ENCODE measurements at regions not wholly inside any gene's neighbourhood (a gene's known extent, or its start where the extent isn't known, plus 50 kb on each side); places are given as distances from the start of the nearest gene placed in this dataset.

DNA sequence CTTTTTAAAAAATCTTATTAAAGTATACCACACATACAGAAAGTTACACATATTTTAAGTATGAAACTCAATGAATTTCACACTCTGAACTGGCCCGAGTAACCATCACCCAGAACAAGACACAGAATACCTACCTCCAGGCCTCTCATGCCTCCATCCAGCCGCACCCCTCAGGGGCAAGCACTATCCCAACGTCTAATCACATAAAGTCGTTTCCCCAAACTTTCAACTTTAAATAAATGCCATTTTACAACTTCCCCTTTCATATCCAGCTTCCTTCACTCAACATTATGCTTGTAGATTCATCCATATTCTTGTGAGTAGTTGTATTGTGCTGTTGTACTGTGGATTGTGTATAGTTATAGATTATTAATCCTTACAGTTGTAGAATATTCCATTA is 539.1 kb downstream of the CD83 start:
- Mint-ChIP-seq H3K4me1 (ENCODE audit: unreplicated experiment) (peaks cover 6% of the 10 kb centered on the region), H3K9me3 (ENCODE audit: unreplicated experiment) (no peaks in the 10 kb centered on the region), H3K36me3 (ENCODE audit: unreplicated experiment) (peaks cover 4% of the 10 kb centered on the region), H3K27ac (ENCODE audit: unreplicated experiment) (no peak overlapping the region), H3K27me3 (ENCODE audit: unreplicated experiment) (no peaks in the 10 kb centered on the region), H3K4me3 (ENCODE audit: unreplicated experiment) (no peak overlapping the region)
- DNase-seq (ENCODE audit: extremely low spot score, unreplicated experiment): no peak
- TF ChIP-seq, protein P1, sequence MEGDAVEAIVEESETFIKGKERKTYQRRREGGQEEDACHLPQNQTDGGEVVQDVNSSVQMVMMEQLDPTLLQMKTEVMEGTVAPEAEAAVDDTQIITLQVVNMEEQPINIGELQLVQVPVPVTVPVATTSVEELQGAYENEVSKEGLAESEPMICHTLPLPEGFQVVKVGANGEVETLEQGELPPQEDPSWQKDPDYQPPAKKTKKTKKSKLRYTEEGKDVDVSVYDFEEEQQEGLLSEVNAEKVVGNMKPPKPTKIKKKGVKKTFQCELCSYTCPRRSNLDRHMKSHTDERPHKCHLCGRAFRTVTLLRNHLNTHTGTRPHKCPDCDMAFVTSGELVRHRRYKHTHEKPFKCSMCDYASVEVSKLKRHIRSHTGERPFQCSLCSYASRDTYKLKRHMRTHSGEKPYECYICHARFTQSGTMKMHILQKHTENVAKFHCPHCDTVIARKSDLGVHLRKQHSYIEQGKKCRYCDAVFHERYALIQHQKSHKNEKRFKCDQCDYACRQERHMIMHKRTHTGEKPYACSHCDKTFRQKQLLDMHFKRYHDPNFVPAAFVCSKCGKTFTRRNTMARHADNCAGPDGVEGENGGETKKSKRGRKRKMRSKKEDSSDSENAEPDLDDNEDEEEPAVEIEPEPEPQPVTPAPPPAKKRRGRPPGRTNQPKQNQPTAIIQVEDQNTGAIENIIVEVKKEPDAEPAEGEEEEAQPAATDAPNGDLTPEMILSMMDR (IDR thresholded peaks at IDR 0.05): no peak

DNA sequence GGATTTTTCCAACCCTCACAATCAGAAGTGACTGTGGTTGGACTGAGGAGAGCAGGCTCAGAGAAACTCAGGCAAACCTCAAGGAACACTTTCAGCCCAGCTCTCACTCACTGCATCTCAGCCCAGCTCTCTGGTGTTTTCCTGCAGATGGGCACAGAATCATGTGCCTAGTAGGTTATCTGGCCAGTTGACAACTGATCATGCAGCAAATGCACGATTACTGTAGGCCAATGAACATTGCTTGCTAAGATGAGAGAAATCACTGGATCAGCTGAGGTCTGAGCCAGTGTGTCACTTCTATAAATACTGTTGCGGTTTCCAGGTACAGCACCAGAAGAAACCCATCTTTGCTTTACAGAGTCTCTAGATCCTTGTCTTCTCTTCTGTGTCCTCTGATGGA is 540.5 kb downstream of the CD83 start:
- no peaks in the 10 kb centered on the region for H3K9me3 Mint-ChIP-seq (ENCODE audit: unreplicated experiment)
- TF ChIP-seq, protein P1 (IDR thresholded peaks at IDR 0.05): no peak
- DNase-seq (ENCODE audit: extremely low spot score, unreplicated experiment): no peak
- H3K4me1 Mint-ChIP-seq (ENCODE audit: unreplicated experiment): peaks cover 6% of the 10 kb centered on the region
- H3K4me3 Mint-ChIP-seq (ENCODE audit: unreplicated experiment): no peak overlapping the region
- no peak overlapping the region for H3K27ac Mint-ChIP-seq (ENCODE audit: unreplicated experiment)
- H3K36me3 Mint-ChIP-seq (ENCODE audit: unreplicated experiment): peaks cover 4% of the 10 kb centered on the region
- H3K27me3 Mint-ChIP-seq (ENCODE audit: unreplicated experiment): no peaks in the 10 kb centered on the region

DNA sequence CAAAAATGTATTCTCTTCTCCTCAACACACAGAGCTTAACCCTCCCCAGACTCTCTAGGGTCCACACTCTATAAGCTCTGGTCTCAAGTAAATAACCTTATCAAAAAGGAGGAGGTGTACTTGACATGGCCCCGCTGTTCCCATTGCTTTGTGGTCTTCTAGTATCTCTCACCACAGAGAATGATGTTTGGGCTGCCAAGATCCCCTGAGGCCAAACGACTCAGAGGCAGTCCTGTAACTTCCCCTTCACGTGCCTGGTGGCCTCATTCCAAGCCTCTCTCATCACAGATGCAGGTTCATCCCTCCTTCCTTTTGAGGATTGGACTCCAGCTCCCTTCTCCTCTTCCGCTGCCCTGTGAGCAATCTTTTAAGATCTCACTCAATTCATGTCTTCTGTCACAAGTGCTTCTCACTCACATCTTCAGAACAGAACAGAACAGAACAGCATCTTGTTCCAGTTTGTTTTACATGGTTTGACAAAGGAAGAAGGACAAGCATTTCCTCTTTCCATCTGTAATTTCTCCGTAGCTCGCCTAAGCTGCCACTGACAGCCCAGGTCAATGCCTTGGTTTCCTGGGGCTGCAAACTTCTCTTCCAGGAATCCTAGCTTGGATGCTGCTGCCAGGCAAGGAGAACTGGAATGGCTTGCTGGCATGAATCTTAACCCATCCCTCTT is 541.5 kb downstream of the CD83 start:
- no peaks in the 10 kb centered on the region for H3K9me3 Mint-ChIP-seq (ENCODE audit: unreplicated experiment)
- DNase-seq (ENCODE audit: extremely low spot score, unreplicated experiment): no peak
- no peak overlapping the region for H3K4me3 Mint-ChIP-seq (ENCODE audit: unreplicated experiment)
- TF ChIP-seq, protein P1 (IDR thresholded peaks at IDR 0.05): no peak
- no peak overlapping the region for H3K27ac Mint-ChIP-seq (ENCODE audit: unreplicated experiment)
- peaks cover 7% of the 10 kb centered on the region for H3K4me1 Mint-ChIP-seq (ENCODE audit: unreplicated experiment)
- no peaks in the 10 kb centered on the region for H3K36me3 Mint-ChIP-seq (ENCODE audit: unreplicated experiment)
- no peaks in the 10 kb centered on the region for H3K27me3 Mint-ChIP-seq (ENCODE audit: unreplicated experiment)

DNA sequence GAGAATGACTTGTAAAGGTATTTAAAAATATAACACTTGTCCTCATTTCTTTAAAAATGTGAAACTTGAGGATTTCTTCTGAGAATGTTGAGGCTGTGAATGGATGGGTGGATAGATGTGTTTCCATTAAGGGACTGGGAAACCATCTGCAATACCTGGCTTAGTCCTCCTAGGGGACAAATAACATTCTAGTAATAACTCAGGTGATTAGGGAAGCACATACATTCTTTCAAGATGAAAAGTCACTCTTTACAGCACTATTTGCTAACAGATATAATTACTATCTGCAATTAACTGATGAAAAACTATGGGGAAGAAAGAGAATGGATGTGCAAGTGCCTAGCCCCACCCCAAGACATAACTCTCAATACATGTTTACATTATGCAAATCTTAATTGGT is 542.3 kb downstream of the CD83 start:
- Mint-ChIP-seq H3K36me3 (ENCODE audit: unreplicated experiment) (no peaks in the 10 kb centered on the region), H3K27ac (ENCODE audit: unreplicated experiment) (no peak overlapping the region), H3K27me3 (ENCODE audit: unreplicated experiment) (no peaks in the 10 kb centered on the region), H3K4me1 (ENCODE audit: unreplicated experiment) (peaks cover 15% of the 10 kb centered on the region), H3K9me3 (ENCODE audit: unreplicated experiment) (no peaks in the 10 kb centered on the region), H3K4me3 (ENCODE audit: unreplicated experiment) (no peak overlapping the region)
- TF ChIP-seq, protein P1 (IDR thresholded peaks at IDR 0.05): no peak
- DNase-seq (ENCODE audit: extremely low spot score, unreplicated experiment): no peak

DNA sequence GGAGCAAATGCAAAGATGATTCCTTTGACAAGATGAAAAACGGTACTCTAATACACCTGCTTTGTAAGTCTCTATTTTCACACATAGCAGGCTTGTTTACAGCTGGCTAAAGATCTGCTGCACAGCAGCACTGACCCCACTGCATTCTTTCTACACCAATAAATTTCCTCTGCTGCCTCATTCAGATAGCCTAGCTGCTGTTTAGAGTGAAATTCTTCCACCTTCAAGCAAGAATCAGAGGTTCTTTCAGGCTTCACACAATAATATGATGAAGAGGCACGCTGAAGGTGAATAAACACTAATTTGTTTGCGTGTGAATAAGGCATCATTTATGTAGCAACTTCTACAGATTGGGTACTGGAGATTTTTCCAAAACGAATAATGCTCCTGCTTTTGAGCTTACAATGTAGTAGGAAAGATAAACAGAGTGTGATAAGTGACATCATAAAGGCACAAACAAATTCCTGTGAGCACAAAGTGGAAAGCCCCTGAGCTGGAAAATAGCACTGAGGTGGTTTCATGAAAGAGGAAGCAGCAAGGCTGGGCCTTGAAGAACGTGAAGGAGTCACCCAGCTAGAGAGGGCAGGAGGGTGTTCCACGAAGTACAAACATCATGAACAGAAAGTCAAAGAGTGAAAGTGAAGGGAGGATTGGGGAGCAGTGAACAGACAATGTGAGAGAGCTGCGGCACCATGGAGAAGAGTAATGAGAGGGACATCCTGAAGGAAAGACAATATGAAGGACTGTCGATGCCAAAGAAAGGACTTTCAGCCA is 543.4 kb downstream of the CD83 start:
- peaks cover 25% of the 10 kb centered on the region for H3K4me1 Mint-ChIP-seq (ENCODE audit: unreplicated experiment)
- H3K27ac Mint-ChIP-seq (ENCODE audit: unreplicated experiment): no peak overlapping the region
- no peaks in the 10 kb centered on the region for H3K27me3 Mint-ChIP-seq (ENCODE audit: unreplicated experiment)
- no peak overlapping the region for H3K4me3 Mint-ChIP-seq (ENCODE audit: unreplicated experiment)
- no peaks in the 10 kb centered on the region for H3K36me3 Mint-ChIP-seq (ENCODE audit: unreplicated experiment)
- no peak for DNase-seq (ENCODE audit: extremely low spot score, unreplicated experiment)
- TF ChIP-seq, protein P1 (IDR thresholded peaks at IDR 0.05): no peak
- no peaks in the 10 kb centered on the region for H3K9me3 Mint-ChIP-seq (ENCODE audit: unreplicated experiment)

Measured in osteocyte (in vitro differentiated cells).